ENCODE measurements at regions not wholly inside any gene's neighbourhood (a gene's known extent, or its start where the extent isn't known, plus 50 kb on each side); places are given as distances from the start of the nearest gene placed in this dataset.

DNA sequence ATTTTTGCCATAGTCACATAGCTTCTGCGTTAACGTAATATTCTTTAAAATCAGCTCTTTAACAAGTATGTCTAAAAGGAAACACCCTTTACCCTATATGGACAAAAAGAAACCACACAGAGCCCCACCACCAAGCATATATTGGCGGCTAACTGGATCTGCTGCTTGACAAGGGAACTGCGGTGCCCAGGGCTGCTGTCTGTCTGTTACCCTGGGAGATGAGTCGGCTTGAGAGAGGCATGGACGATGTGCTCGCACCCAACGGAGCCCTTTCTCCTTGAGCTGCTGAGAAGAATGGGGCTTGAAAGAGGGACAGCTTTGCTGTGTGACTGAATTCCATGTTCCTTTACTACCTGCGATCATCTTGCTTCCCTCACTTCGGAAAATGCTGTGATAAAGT is 158.6 kb upstream of the SHB start:
- WGBS (ENCODE audit: low lambda C conversion rate, missing lambda C conversion rate): 62% methylated on average over 10 of the region's 10 CpGs
- no peaks in the 10 kb centered on the region for H3K9me2 ChIP-seq (replicated peaks; ENCODE audit: insufficient read depth)
- H2AFZ ChIP-seq: no peak overlapping the region
- H3K79me2 ChIP-seq: no peaks in the 10 kb centered on the region
- H3K4me2 ChIP-seq: peak overlapping the region; percentile 67
- no peaks in the 10 kb centered on the region for H3K9me3 ChIP-seq (ENCODE audit: low read depth)
- H3K4me3 ChIP-seq: no peak overlapping the region
- TF ChIP-seq, protein P1, sequence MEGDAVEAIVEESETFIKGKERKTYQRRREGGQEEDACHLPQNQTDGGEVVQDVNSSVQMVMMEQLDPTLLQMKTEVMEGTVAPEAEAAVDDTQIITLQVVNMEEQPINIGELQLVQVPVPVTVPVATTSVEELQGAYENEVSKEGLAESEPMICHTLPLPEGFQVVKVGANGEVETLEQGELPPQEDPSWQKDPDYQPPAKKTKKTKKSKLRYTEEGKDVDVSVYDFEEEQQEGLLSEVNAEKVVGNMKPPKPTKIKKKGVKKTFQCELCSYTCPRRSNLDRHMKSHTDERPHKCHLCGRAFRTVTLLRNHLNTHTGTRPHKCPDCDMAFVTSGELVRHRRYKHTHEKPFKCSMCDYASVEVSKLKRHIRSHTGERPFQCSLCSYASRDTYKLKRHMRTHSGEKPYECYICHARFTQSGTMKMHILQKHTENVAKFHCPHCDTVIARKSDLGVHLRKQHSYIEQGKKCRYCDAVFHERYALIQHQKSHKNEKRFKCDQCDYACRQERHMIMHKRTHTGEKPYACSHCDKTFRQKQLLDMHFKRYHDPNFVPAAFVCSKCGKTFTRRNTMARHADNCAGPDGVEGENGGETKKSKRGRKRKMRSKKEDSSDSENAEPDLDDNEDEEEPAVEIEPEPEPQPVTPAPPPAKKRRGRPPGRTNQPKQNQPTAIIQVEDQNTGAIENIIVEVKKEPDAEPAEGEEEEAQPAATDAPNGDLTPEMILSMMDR (IDR thresholded peaks at IDR 0.05; ENCODE audit: poor library complexity): no peak
- TF ChIP-seq EZH2phosphoT487 (IDR thresholded peaks at IDR 0.05; ENCODE audit: low read depth, severe bottlenecking, unreplicated experiment): no peak
- no peak for TF ChIP-seq EZH2 (IDR thresholded peaks at IDR 0.05; ENCODE audit: borderline replicate concordance)
- H3K27me3 ChIP-seq: no peaks in the 10 kb centered on the region
- H4K20me1 ChIP-seq (ENCODE audit: insufficient read depth, poor library complexity, severe bottlenecking): no peaks in the 10 kb centered on the region
- peak; percentile 12 for DNase-seq (ENCODE audit: low spot score)
- no peaks in the 10 kb centered on the region for H3K36me3 ChIP-seq (replicated peaks; ENCODE audit: insufficient read depth, low read depth)
- peak overlapping the region; percentile 59 for H3K27ac ChIP-seq
- H3K4me1 ChIP-seq (ENCODE audit: insufficient read depth): peaks cover 13% of the 10 kb centered on the region

DNA sequence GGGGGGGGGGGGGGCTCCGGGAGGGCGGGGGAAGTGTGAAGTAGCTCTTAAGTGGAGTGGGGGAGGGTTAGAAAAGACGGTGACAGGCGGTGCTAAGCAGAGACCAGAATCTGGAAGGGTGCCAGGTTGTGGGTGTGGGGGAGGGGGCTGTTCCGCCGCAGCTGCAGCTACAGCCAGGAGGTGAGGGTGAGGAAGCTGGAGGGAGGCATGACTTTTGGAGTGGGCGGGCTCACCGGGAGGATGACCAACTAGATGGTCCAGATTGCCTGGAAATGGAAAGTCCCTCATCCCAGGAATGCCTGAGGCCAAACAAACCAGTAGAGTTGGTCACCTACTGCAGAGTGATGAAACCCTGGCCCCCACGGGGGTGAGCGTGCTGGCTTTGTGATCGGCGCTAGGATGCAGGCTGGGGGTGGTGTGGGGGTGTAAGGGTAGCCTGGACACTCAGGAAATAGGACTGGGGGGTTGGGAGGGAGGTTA is 158.1 kb upstream of the SHB start:
- TF ChIP-seq EZH2 (IDR thresholded peaks at IDR 0.05; ENCODE audit: borderline replicate concordance) (no peak), EZH2phosphoT487 (IDR thresholded peaks at IDR 0.05; ENCODE audit: low read depth, severe bottlenecking, unreplicated experiment) (no peak)
- TF ChIP-seq, protein P1 (IDR thresholded peaks at IDR 0.05; ENCODE audit: poor library complexity): no peak
- Histone ChIP-seq H3K4me2 (peak overlapping the region; percentile 67), H3K36me3 (replicated peaks; ENCODE audit: insufficient read depth, low read depth) (no peaks in the 10 kb centered on the region), H3K27me3 (no peaks in the 10 kb centered on the region), H3K9me2 (replicated peaks; ENCODE audit: insufficient read depth) (no peaks in the 10 kb centered on the region), H3K27ac (peak overlapping the region; percentile 59), H3K4me1 (ENCODE audit: insufficient read depth) (peaks cover 13% of the 10 kb centered on the region), H3K79me2 (no peaks in the 10 kb centered on the region), H2AFZ (no peak overlapping the region), H4K20me1 (ENCODE audit: insufficient read depth, poor library complexity, severe bottlenecking) (no peaks in the 10 kb centered on the region), H3K9me3 (ENCODE audit: low read depth) (no peaks in the 10 kb centered on the region), H3K4me3 (no peak overlapping the region)
- DNase-seq (ENCODE audit: low spot score): peak; percentile 90
- 9% methylated on average over 6 of the region's 12 CpGs for WGBS (ENCODE audit: low lambda C conversion rate, missing lambda C conversion rate)

DNA sequence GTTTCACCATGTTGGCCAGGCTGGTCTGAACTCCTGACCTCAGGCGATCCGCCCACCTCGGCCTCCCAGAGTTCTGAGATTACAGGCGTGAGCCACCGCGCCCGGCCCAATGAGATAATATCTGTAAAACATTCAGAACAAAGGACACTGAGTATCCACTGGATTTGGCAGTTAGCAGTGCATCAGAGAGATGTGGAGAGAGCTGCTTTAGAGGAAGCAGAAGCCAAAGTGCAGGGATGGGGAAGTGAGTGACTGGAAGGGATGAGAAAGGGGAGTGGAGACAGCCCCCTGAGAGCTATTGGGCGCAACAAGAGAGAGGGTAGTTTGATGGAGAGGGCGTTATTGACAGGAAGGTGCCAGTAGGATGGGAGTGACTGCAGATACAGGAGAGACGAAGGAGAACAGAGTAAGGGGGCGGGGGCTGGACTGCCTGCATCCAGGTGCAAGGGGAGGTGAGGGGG is 157.5 kb upstream of the SHB start:
- Histone ChIP-seq H3K79me2 (no peaks in the 10 kb centered on the region), H3K27me3 (no peaks in the 10 kb centered on the region), H3K4me3 (no peak overlapping the region), H3K9me3 (ENCODE audit: low read depth) (no peaks in the 10 kb centered on the region), H4K20me1 (ENCODE audit: insufficient read depth, poor library complexity, severe bottlenecking) (no peaks in the 10 kb centered on the region), H3K4me2 (peak overlapping the region; percentile 67), H3K27ac (peak overlapping the region; percentile 68), H3K4me1 (ENCODE audit: insufficient read depth) (peaks cover 13% of the 10 kb centered on the region), H3K9me2 (replicated peaks; ENCODE audit: insufficient read depth) (no peaks in the 10 kb centered on the region), H3K36me3 (replicated peaks; ENCODE audit: insufficient read depth, low read depth) (no peaks in the 10 kb centered on the region), H2AFZ (peak overlapping the region; percentile 22)
- TF ChIP-seq EZH2 (IDR thresholded peaks at IDR 0.05; ENCODE audit: borderline replicate concordance): no peak
- TF ChIP-seq, protein P1 (IDR thresholded peaks at IDR 0.05; ENCODE audit: poor library complexity): no peak
- TF ChIP-seq EZH2phosphoT487 (IDR thresholded peaks at IDR 0.05; ENCODE audit: low read depth, severe bottlenecking, unreplicated experiment): no peak
- 4% methylated on average over 10 of the region's 11 CpGs for WGBS (ENCODE audit: low lambda C conversion rate, missing lambda C conversion rate)
- no peak for DNase-seq (ENCODE audit: low spot score)
